IPS-NIHi7 (cell line): ENCODE measurements at regions not wholly inside any gene's neighbourhood (a gene's known extent, or its start where the extent isn't known, plus 50 kb on each side); places are given as distances from the start of the nearest gene placed in this dataset.

Source experiments
- DNase-seq: peaks from one replicate; pipeline ENCODE4 v3.0.0; 2012; ENCODE audit warnings: mixed read lengths; ENCODE audit errors: extremely low spot score

DNA sequence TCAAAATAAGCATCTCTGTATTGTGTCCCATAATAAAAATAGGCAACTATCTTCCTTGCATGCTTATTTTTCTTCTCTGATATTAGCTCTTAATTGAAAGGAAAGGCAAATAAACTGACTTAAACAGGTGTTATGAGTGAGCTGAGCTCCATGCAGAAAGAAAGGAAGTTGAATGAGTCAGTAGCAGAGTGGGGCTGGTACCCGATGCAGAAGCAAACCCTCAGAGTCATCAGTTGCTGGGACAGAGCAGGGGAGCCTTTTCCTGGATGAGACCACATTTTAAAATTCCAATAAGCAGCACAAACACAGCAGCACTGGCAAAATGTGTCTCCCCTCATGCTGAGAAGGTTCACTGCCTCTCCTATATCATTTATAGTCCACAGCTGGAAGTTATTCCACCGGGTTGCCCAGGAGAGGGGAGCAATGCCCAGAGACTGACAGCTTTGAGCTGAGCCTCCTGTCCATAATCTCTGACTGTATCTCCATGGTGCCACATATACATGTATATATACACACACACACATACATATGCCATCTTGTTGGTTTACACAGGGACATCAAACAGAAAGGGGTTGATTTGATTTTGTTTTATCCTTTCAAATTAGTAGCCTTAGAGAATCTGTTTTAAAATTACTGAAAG, 274.3 kb upstream of the PPARGC1A start:
- no peak for DNase-seq

DNA sequence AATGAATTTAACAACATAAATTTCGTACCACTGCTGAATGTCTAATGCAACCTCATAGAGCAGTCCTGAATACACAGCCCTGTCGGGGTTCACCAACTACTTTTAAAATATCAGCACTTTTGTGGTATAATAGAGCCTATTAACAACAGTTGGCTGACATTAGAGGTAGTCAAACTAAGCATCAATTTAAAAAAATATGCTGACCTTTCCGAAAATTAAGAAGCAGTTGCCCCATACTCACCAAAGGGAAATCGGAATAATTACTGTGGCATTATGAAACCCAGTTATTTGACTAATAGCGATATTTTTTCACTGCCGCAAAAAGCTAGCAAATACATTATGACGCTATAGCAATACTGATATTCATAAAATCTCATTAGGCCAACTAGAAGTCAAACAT, 273.5 kb upstream of the PPARGC1A start:
- DNase-seq, result no peak

GRCh38 chr4:24160358-24160757, 270.5 kb upstream of the PPARGC1A start:
- no peak for DNase-seq

- DNase-seq, result no peak
Observed at GRCh38 chr4:24158031-24158430, 268.2 kb upstream of the PPARGC1A start.

GRCh38 chr4:24150034-24150433, 260.2 kb upstream of the PPARGC1A start:
- no peak for DNase-seq

- no peak for DNase-seq
Observed at GRCh38 chr4:24146127-24146526, 256.3 kb upstream of the PPARGC1A start.

DNA sequence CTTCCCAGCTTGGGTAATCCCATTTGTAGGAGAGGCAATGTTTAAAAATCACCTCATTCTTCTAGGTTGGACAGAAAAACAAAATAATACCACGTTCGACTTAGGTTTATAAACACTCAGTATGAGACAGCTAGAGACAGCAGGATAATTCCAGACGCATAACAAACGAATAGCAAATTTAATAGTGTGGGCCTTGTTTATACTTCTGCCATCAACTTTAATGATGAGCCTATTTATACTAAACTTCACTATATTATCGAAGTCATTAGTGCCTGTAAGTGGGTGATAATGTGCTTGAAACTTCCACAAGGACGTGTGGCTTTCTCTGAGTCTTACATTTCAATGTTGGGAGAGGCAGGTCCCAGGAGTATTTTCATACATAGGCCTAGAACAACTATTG, 255.7 kb upstream of the PPARGC1A start:
- DNase-seq, result no peak

- DNase-seq, result no peak
Observed at GRCh38 chr4:24144381-24144780, 254.5 kb upstream of the PPARGC1A start.

GRCh38 chr4:24143741-24144140, 253.9 kb upstream of the PPARGC1A start:
- DNase-seq, result no peak

DNA sequence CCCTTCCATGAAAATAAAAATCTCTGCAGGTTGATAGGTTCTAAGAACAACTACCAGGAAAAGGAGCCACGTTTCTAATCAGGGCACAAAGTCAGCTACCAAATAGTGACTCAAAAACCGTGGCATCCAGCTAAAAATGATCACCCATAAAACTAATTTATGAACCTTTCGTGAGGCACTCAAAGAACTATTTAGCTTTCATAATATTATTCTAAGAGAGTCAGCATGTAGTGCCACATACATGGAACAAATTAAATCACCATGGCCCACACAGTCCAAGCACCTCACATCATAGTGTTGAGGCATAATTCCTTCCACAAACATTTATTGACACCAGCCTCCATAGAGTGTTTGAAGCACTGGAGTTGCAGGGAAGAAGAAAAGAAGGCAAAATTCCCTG, 252.0 kb upstream of the PPARGC1A start:
- no peak for DNase-seq

DNA sequence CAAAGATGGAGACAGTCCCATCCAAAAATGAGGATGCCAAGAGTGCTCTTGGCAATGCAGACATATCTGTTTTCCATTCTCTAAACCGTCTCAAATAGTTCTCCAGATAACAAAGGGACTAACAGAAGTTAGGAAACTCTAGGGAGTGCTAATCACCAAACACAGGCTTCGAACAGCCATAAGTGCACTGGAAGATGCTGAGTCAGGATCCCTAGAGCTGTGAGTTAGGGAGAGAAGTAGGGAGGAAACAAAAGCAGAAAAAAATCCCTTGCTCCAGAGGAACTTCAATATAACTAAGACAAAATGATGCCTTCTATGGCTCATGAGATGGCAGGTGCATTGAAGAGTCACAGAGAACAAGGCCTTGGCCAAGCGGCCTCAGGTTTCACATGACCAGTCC, 251.0 kb upstream of the PPARGC1A start:
- no peak for DNase-seq

- no peak for DNase-seq
Observed at GRCh38 chr4:24137671-24138601, 248.1 kb upstream of the PPARGC1A start.

DNA sequence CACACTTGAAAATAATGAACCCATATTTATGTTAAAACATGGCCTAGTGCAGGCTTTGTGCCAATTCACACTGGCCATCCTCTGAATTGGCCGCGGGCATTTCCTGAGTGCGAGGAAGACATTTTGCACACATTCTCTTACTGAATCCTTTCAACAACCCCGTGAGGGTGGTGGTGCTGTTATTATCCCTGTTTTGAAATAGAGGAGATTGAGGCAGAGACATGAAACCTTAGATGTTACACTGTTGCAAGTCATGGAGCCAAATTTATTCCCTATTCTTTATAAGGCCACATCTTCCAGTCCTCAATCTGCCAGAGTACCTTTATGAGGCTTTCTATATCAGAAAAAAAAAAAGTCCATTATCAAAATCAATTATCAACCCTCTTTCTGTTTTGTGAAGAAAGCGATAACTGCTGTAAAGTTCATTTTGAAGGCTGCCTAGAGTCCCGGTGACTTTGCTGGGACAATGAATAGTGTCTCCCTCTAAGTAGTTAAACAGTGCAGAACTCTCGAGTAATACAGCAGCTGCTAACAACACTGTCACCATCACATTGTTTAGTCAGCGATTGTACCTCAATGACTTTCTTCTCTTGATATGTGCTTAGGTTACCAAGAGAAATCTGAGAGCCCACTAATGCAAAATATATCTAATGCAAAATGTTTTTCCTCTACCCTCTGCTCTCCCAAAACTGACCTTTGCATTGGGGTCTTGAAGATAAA, 242.3 kb upstream of the PPARGC1A start:
- DNase-seq, result no peak

DNA sequence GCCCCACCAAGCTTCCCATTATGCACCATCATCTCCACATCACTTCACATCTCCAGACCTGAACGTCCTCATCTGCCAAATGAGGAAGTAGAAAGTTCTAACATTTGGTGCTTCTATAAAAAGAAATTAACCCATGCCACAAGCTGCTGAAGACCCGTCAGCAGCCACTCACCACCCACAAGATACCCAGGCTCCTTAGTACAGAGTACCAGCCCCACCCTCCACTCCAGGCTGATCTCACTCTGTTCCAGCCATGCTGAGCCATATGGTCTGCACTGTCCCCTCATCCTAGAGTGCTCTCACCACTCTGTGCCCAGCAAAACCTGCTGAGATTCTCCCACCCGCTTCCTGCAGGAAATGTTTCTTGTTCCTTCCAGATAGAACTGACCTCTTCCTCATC, 240.8 kb upstream of the PPARGC1A start:
- no peak for DNase-seq

- no peak for DNase-seq
Observed at GRCh38 chr4:24126776-24127175, 236.9 kb upstream of the PPARGC1A start.

DNA sequence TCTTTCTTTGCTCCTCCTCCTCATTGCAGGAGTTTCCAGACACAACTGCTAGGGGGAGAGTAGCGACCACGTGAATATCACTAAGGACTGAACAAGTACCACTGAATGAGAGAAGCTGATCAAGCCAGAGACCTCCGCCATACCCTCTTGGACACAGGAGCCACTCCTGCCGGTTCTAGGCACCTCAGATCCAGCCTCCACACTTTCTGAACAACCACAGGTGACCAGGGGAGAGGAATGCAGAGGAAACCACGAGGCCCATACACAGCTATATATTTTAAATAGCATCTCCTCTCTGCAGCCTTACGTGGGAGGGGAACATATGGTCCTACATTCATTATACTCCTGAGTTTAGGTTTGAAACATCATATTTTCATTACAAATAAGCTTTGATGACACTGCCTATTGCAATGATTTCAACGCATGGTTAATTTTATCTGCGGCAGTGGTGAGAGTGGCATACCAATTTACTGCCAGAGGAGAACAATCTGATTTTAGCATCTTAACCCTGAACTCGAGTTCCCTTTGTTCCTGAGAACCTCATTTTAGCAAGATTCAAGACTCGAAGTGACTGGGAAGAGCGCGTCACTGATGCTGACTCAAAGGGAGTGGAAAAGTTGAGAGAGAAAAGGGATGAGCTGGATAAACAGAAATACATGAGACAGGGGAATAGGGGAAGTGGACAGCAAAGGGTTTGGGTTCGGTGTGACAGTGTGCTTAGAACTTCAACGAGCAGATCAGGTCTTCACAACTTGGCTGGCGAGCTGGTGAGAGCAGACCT, 231.7 kb upstream of the PPARGC1A start:
- no peak for DNase-seq

- DNase-seq, result no peak
Observed at GRCh38 chr4:24117975-24118374, 228.1 kb upstream of the PPARGC1A start.

GRCh38 chr4:24116107-24116506, 226.3 kb upstream of the PPARGC1A start:
- no peak for DNase-seq

- no peak for DNase-seq
Observed at GRCh38 chr4:24114919-24115500, 225.2 kb upstream of the PPARGC1A start.

DNA sequence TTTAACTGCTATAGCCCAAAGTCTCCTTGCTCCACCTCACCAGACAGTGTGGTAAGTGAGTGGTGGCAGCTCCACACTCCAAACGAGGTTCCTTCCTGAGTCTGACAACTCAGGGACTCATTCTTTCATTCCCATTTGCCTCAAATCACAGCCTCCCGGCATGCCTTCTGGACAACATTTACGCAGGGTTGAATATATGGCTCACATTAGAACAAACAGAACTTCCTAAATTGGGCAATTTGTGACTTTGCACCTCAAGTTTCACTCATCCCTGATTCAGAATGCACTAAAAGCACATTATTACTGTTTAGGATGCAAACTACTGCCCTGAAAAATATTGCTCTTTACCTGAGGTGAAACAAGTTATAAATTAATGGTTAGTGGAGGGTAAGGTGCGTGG, 224.6 kb upstream of the PPARGC1A start:
- DNase-seq, result no peak

GRCh38 chr4:24112466-24112865, 222.6 kb upstream of the PPARGC1A start:
- DNase-seq, result no peak
